GM13977 (cell line): ENCODE measurements at regions not wholly inside any gene's neighbourhood (a gene's known extent, or its start where the extent isn't known, plus 50 kb on each side); places are given as distances from the start of the nearest gene placed in this dataset.
"Not testable (repeated sequence)": the region's sequence is repeated elsewhere in the genome, so short reads cannot be mapped to it uniquely, and the experiment has no call there.

Experiments used
- DNase-seq: peaks from one replicate; pipeline ENCODE4 v3.0.0; 2012; ENCODE audit warnings: low spot score
- in situ Hi-C: fragments of 300-500 bp; cut with MboI; formaldehyde crosslinking; loops from one replicate; pipeline ENCODE4 v1.12.0; 2022; ENCODE audit warnings: low sequenced_read_pairs, low pct_unique_long_range_greater_than_20kb, mixed read lengths, inconsistent platforms; ENCODE audit not compliant: unreplicated experiment
- TF ChIP-seq, protein P1 (sequence below): IDR thresholded peaks from 2 replicates; pipeline ENCODE4 v1.5.1; 2012; ENCODE audit warnings: mild to moderate bottlenecking, control low read depth; ENCODE audit not compliant: insufficient read depth; ENCODE audit errors: extremely low read depth, missing control alignments

DNA sequence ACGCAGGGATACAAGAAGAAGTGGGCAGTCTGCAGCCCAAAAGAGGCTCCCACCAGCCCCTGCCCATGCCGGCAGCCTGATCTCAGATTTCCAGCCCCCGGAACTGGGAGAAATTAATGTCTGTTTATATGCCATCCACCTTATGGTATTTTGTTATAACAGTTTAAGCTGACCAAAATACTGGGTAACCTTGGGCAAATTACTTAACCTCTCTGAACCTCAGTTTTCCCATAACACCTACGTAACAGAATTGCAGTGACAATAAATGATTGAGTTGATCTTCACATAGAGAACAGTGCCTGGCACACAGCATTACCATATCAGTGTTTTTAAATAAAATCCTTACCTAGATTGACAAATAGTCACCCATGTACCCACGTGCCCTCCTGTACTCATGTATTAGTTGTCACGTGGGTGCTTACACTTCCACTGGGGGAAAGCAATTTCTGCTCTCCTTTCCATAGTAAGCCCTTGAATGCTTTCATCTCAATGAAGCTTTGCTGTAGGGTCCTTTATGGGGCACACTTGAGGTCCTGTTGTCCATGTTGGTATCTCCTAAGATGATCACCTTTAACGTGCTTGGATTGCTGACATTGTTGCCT lies 54.2 kb upstream of the PHF21A start:
- in situ Hi-C loops, result no loop called here
- TF ChIP-seq, protein P1, sequence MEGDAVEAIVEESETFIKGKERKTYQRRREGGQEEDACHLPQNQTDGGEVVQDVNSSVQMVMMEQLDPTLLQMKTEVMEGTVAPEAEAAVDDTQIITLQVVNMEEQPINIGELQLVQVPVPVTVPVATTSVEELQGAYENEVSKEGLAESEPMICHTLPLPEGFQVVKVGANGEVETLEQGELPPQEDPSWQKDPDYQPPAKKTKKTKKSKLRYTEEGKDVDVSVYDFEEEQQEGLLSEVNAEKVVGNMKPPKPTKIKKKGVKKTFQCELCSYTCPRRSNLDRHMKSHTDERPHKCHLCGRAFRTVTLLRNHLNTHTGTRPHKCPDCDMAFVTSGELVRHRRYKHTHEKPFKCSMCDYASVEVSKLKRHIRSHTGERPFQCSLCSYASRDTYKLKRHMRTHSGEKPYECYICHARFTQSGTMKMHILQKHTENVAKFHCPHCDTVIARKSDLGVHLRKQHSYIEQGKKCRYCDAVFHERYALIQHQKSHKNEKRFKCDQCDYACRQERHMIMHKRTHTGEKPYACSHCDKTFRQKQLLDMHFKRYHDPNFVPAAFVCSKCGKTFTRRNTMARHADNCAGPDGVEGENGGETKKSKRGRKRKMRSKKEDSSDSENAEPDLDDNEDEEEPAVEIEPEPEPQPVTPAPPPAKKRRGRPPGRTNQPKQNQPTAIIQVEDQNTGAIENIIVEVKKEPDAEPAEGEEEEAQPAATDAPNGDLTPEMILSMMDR, result no peak

DNA sequence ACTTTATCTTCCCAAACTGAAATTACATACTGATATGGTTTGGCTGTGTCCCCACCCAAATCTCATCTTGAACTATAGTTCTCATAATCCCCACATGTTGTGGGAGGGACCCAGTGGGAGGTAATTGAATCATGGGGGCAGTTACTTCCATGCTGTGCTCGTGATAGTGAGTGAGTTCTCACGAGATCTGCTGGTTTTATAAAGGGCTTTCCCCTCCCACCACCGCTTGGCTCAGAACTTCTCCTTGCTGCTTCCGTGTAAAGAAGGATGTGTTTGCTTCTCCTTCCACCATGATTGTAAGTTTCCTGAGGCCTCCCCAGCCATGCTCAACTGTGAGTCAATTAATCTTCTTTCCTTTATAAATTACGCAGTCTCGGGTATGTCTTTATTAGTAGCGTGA lies 50.4 kb upstream of the PHF21A start:
- in situ Hi-C loops, result not testable (repeated sequence)

More for the DNA sequence above, 54.2 kb upstream of the PHF21A start:
- no peak for DNase-seq

More for the DNA sequence above, 50.4 kb upstream of the PHF21A start:
- not testable (repeated sequence) for DNase-seq
